ENCODE measurements at regions not wholly inside any gene's neighbourhood (a gene's known extent, or its start where the extent isn't known, plus 50 kb on each side); places are given as distances from the start of the nearest gene placed in this dataset.

DNA sequence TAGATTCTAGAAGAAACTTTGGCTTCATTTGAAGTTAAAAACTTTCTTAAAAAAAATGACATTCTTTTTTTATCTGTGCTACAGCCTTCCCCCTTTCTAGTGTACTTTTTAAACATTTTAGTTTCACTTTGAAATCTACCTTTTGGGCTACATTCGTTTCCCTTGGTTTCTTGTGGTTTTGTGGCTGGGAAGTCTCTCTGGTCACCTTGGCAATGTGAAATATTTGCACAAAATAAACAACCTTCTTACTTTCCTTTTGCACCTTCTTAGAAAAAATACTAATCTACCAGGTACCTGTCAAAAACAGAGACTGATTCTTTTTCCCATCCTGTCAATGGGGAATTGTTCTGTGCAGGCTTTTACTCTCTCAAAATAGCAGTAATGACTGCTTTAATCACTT lies 350.2 kb downstream of the GATA3 start:
- Histone ChIP-seq H3K4me3 (ENCODE audit: low read depth, low read length) (no peak overlapping the region), H3K36me3 (ENCODE audit: control insufficient read depth, insufficient read depth, low read length) (no peaks in the 10 kb centered on the region), H3K9me3 (no peaks in the 10 kb centered on the region), H3K27me3 (replicated peaks; ENCODE audit: control insufficient read depth, insufficient read depth, low read length) (no peaks in the 10 kb centered on the region), H3K4me1 (peaks cover 41% of the 10 kb centered on the region)
- intact Hi-C loops (cut with micrococcal nuclease; ENCODE audit: unreplicated experiment), result no loop called here
- Mint-ChIP-seq H3K4me3 (ENCODE audit: unreplicated experiment) (no peak overlapping the region), H3K27me3 (ENCODE audit: insufficient read depth, unreplicated experiment) (no peaks in the 10 kb centered on the region), H3K27ac (ENCODE audit: unreplicated experiment) (no peak overlapping the region), H3K36me3 (ENCODE audit: insufficient read depth, unreplicated experiment) (no peaks in the 10 kb centered on the region), H3K9me3 (ENCODE audit: unreplicated experiment) (no peaks in the 10 kb centered on the region), H3K4me1 (ENCODE audit: low read depth, unreplicated experiment) (peaks cover 23% of the 10 kb centered on the region)
- DNase-seq, result no peak
- ChIA-PET POLR2A (no interaction called here), CTCF (no interaction called here)
- BruUV-seq (replicated peaks), result no TSS peak
- TF ChIP-seq CTCF (IDR thresholded peaks at IDR 0.05; ENCODE audit: insufficient read depth in 1 of 2, low read depth in 1 of 2, low read length in 1 of 2, severe bottlenecking in 1 of 2, unreplicated experiment in 1 of 2), result no peak

DNA sequence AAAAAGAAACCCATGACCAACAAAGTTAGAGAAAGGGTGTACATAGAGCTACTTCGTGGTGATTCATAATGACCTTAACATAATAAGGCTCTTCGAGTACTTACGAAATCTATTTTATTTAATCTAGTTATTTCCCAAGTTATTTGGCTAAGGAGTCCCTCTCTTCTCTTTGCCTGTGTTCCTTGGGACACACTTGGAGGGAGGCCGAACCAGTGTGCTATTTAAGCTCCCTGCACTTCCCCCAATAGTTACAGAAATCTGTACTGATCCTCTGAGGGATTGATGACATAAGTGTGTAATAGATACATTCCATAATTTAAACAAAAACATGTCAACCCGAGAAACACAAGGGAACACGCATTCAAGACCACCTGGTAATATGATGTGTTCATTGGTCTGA lies 351.1 kb downstream of the GATA3 start:
- H3K9me3 ChIP-seq, result no peaks in the 10 kb centered on the region
- Mint-ChIP-seq H3K9me3 (ENCODE audit: unreplicated experiment) (no peaks in the 10 kb centered on the region), H3K27me3 (ENCODE audit: insufficient read depth, unreplicated experiment) (no peaks in the 10 kb centered on the region), H3K4me1 (ENCODE audit: low read depth, unreplicated experiment) (peaks cover 31% of the 10 kb centered on the region), H3K27ac (ENCODE audit: unreplicated experiment) (no peak overlapping the region), H3K4me3 (ENCODE audit: unreplicated experiment) (no peak overlapping the region), H3K36me3 (ENCODE audit: insufficient read depth, unreplicated experiment) (no peaks in the 10 kb centered on the region)
- peaks cover 41% of the 10 kb centered on the region for H3K4me1 ChIP-seq
- intact Hi-C loops (cut with micrococcal nuclease; ENCODE audit: unreplicated experiment), result no loop called here
- H3K27me3 ChIP-seq (replicated peaks; ENCODE audit: control insufficient read depth, insufficient read depth, low read length), result no peaks in the 10 kb centered on the region
- DNase-seq, result no peak
- ChIA-PET POLR2A (no interaction called here), CTCF (no interaction called here)
- H3K36me3 ChIP-seq (ENCODE audit: control insufficient read depth, insufficient read depth, low read length), result no peaks in the 10 kb centered on the region
- no peak for TF ChIP-seq CTCF (IDR thresholded peaks at IDR 0.05; ENCODE audit: insufficient read depth in 1 of 2, low read depth in 1 of 2, low read length in 1 of 2, severe bottlenecking in 1 of 2, unreplicated experiment in 1 of 2)
- H3K4me3 ChIP-seq (ENCODE audit: low read depth, low read length), result no peak overlapping the region
- no TSS peak for BruUV-seq (replicated peaks)

DNA sequence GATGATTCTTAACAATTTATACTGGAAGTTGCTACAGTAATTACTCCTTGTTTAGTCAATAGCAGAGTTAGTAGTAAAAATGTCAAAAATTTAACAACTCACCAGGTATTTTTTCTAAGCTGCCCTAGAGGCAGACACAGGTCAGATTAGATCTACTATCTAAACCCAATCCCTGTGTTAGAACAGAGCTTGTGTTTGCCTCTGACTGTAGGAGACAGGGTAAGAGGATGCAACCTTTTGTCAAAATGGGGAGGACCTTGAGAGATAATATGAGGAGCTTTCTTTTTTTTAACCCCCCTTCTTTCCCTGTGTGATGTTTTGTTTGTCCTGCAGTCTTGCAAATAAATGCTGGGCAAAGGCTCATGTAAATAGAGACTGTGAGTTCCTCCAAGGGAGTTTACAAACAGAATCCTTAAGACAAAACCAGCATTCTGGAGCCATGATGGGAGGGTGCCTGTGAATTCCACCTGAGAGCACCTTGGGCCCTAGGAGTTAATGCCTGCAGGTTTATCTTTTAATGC lies 353.1 kb downstream of the GATA3 start:
- no peaks in the 10 kb centered on the region for H3K9me3 Mint-ChIP-seq (ENCODE audit: unreplicated experiment)
- peaks cover 48% of the 10 kb centered on the region for H3K4me1 Mint-ChIP-seq (ENCODE audit: low read depth, unreplicated experiment)
- H3K4me3 ChIP-seq (ENCODE audit: low read depth, low read length), result no peak overlapping the region
- no peaks in the 10 kb centered on the region for H3K36me3 ChIP-seq (ENCODE audit: control insufficient read depth, insufficient read depth, low read length)
- ChIA-PET POLR2A (interaction anchor here (0.6 to 1.1 kb wide), 2 partner anchors 24 to 41 kb away, joined by 3 to 7 read pairs; no protein-coding TSS in a partner anchor), CTCF (interaction anchor here (0.7 to 0.9 kb wide), 2 partner anchors 24 to 28 kb away, joined by 3 to 4 read pairs; no protein-coding TSS in a partner anchor)
- peak overlapping the region; percentile 19 for H3K4me3 Mint-ChIP-seq (ENCODE audit: unreplicated experiment)
- no peak for TF ChIP-seq CTCF (IDR thresholded peaks at IDR 0.05; ENCODE audit: insufficient read depth in 1 of 2, low read depth in 1 of 2, low read length in 1 of 2, severe bottlenecking in 1 of 2, unreplicated experiment in 1 of 2)
- H3K27ac Mint-ChIP-seq (ENCODE audit: unreplicated experiment), result peak overlapping the region; percentile 15
- H3K4me1 ChIP-seq, result peaks cover 46% of the 10 kb centered on the region
- H3K9me3 ChIP-seq, result no peaks in the 10 kb centered on the region
- no peaks in the 10 kb centered on the region for H3K27me3 ChIP-seq (replicated peaks; ENCODE audit: control insufficient read depth, insufficient read depth, low read length)
- DNase-seq, result peak; percentile 60 to 70
- H3K36me3 Mint-ChIP-seq (ENCODE audit: insufficient read depth, unreplicated experiment), result no peaks in the 10 kb centered on the region
- intact Hi-C loops (cut with micrococcal nuclease; ENCODE audit: unreplicated experiment), result loop anchor here (1.0 kb wide), 2 partner anchors 27 to 41 kb away; no protein-coding TSS in a partner anchor
- BruUV-seq (replicated peaks), result no TSS peak
- no peaks in the 10 kb centered on the region for H3K27me3 Mint-ChIP-seq (ENCODE audit: insufficient read depth, unreplicated experiment)
